Spleen (tissue), 11 donors: ENCODE measurements at regions not wholly inside any gene's neighbourhood (a gene's known extent, or its start where the extent isn't known, plus 50 kb on each side); places are given as distances from the start of the nearest gene placed in this dataset.
A peak's percentile ranks its signal among the peaks of the same experiment; 100 is the strongest.
"Not testable (repeated sequence)": the region's sequence is repeated elsewhere in the genome, so short reads cannot be mapped to it uniquely, and the experiment has no call there.

ENCODE experiments used
- DNase-seq: peaks from one replicate; pipeline ENCODE4 v3.0.0-alpha.2; 2020
- H3K27ac ChIP-seq, 8 donors: fragments of 200-600 bp; sonication (generic) in 7 of 8; 1 replicate in 4 of 8; 2 replicates in 4 of 8; pipeline versions ENCODE4 v1.5.0 to v1.8.0; 2016 to 2021; ENCODE audit warnings: inconsistent platforms in 4 of 8, mild to moderate bottlenecking in 4 of 8, moderate library complexity in 1 of 8
- H3K27me3 ChIP-seq, 7 donors: fragments of 200-600 bp; sonication (generic) in 6 of 7; replicated peaks in 1 of 7; 1 replicate in 4 of 7; 2 replicates in 3 of 7; pipeline versions ENCODE4 v1.5.0 to v1.8.0; 2016 to 2021; ENCODE audit warnings: inconsistent platforms in 3 of 7, mild to moderate bottlenecking in 1 of 7
- H3K36me3 ChIP-seq, 6 donors: fragments of 200-600 bp; sonication (generic) in 5 of 6; 1 replicate in 4 of 6; 2 replicates in 2 of 6; pipeline versions ENCODE4 v1.5.0 to v1.8.0; 2016 to 2021; ENCODE audit warnings: inconsistent platforms in 2 of 6
- H3K4me1 ChIP-seq, 6 donors: fragments of 200-600 bp; sonication (generic) in 5 of 6; 1 replicate in 3 of 6; 2 replicates in 3 of 6; pipeline versions ENCODE4 v1.5.0 to v1.8.0; 2016 to 2021; ENCODE audit warnings: inconsistent platforms in 3 of 6
- H3K4me3 ChIP-seq, 8 donors: fragments of 200-600 bp; sonication (generic) in 7 of 8; 1 replicate in 4 of 8; 2 replicates in 4 of 8; pipeline versions ENCODE4 v1.5.0 to v1.8.0; 2016 to 2021; ENCODE audit warnings: inconsistent platforms in 4 of 8, mild to moderate bottlenecking in 4 of 8, moderate library complexity in 2 of 8
- H3K9me3 ChIP-seq, 8 donors: fragments of 200-600 bp; sonication (generic) in 7 of 8; 1 replicate in 4 of 8; 2 replicates in 4 of 8; pipeline versions ENCODE4 v1.5.0 to v1.8.0; 2016 to 2021; ENCODE audit warnings: inconsistent platforms in 4 of 8
- WGBS, 5 donors: extraction: QIAGEN DNeasy Blood & Tissue Kit in 3 of 5; methylation state at CpG; one replicate each; pipeline versions ENCODE4 v1.1.5 to v1.1.7; 2013 to 2018; 5-methylcytosine and 5-hydroxymethylcytosine counted together
- intact Hi-C: fragments of 100-400 bp; cut with DNase I; formaldehyde crosslinking; loops from one replicate; pipeline ENCODE4 v1.15.0; 2023; ENCODE audit warnings: low total_unique reads
- donor health status: healthy with polysubstance abuse.
- donor health status: DM: no; HTN: no; CAD: no; lungs with moderate emphysema.
- donor health status: DM: no; HTN: no; CAD: no.
- donor health status: Bipolar disorder and iron deficiency.
- donor health status: healthy.
- donor health status: DM: no; HTN: no; CAD: no.
- donor health status: DM: yes; HTN: yes; CAD: no.

DNA sequence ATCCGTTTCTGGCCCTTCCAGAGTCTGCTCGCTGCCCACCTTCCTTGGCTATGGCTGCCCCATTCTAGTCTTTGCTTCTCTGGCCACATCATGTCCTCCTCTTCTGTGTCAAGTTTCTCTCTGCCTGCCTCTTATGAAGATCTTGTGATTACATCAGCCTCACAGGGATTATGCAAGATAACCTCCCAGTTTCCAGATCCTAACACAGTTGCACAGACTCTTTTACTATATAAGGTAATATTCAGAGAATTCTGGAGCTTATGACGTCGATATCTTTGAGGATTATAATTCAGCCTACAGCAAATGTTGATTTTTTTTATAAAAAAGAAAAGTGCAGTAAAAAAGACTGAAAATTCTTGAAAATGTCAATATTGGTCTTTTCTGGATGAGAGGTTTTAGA lies 97.2 kb upstream of the CRYM start:
- H3K4me1 ChIP-seq, H3K27me3 ChIP-seq, H3K27ac ChIP-seq, intact Hi-C loops, H3K9me3 ChIP-seq, H3K4me3 ChIP-seq, H3K36me3 ChIP-seq, DNase-seq: not testable (repeated sequence)
- 50 to 75% (median 61%) methylated on average over 2 of the region's 4 CpGs for WGBS, 5 donors

DNA sequence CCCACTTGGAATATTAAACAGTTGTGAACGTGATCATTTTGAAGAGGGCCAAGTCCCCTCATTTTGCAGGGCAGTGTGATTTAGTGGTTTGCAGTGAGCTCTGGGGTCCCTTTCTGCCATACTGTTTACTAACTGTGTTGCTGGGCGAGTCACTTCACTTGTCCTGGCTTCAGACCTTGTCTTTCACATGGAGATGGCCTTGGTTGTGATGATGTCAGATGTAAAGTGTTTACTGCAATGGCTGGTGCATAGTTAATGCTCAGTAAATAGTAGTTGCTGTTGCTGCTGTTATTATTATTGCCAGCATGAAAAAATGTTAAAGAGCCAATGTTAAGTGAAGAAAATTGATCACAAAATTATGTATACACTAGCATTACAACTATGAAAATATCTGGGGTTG lies 95.4 kb upstream of the CRYM start:
- H3K27me3 ChIP-seq, H3K36me3 ChIP-seq, intact Hi-C loops, H3K9me3 ChIP-seq, H3K4me1 ChIP-seq, H3K27ac ChIP-seq, H3K4me3 ChIP-seq: not testable (repeated sequence)
- 65 to 85% (median 80%) methylated on average over 2 of the region's 2 CpGs for WGBS, 5 donors
- DNase-seq, result peak; percentile 2

- H3K9me3 ChIP-seq, H3K27ac ChIP-seq, H3K27me3 ChIP-seq, H3K4me1 ChIP-seq, DNase-seq, H3K36me3 ChIP-seq, H3K4me3 ChIP-seq, intact Hi-C loops: not testable (repeated sequence)
- 83 to 88% (median 88%) methylated on average over 5 to 6 of the region's 7 CpGs for WGBS, 5 donors
These were observed 94.8 kb upstream of the CRYM start for GRCh38 chr16:21372862-21373261.

DNA sequence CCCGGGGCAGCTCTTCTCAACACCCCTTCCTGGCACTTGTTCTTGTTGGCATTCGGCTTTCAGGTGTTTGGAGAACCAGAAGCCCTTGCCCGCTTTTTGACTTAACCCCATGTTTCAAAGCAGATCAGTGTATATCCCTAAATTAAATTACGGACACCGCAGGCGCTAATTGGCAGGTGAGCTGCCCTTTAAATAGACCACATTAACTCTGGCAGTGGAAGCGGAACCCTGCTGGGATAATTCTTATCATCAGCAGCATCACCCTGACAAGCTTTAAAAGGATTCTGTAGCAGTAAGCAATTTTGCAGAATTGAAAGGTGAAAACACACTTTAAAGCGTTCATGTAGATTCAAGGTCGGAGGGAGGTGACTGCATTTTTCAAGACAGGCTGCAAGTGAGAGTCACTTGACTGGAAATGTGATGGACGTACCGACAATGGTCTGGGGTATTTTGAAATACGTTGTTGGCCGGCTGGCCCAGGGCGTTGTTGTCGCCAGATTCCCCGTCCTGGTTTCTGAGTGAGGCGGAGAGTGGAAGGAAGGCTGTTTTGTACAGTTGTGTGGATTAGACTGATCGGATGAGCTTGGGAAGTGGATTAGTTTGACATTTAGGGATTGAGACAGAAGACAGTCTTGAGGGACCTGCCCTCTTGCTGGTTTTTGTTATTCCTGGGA lies 94.2 kb upstream of the CRYM start:
- H3K4me1 ChIP-seq, intact Hi-C loops, H3K27me3 ChIP-seq, H3K36me3 ChIP-seq, H3K9me3 ChIP-seq, H3K27ac ChIP-seq, H3K4me3 ChIP-seq: not testable (repeated sequence)
- peak; percentile 9 for DNase-seq
- 85 to 92% (median 90%) methylated on average over 14 to 17 of the region's 18 CpGs for WGBS, 5 donors

GRCh38 chr16:21370791-21371190 lies 92.7 kb upstream of the CRYM start:
- intact Hi-C loops, H3K4me3 ChIP-seq, DNase-seq, H3K9me3 ChIP-seq, H3K36me3 ChIP-seq, H3K27me3 ChIP-seq, H3K27ac ChIP-seq: not testable (repeated sequence)
- H3K4me1 ChIP-seq, result peaks cover 0 to 14% (median 0%) of the 10 kb centered on the region in 6 donors
- WGBS, 5 donors, result 81 to 100% (median 90%) methylated on average over 3 to 5 of the region's 5 CpGs

DNA sequence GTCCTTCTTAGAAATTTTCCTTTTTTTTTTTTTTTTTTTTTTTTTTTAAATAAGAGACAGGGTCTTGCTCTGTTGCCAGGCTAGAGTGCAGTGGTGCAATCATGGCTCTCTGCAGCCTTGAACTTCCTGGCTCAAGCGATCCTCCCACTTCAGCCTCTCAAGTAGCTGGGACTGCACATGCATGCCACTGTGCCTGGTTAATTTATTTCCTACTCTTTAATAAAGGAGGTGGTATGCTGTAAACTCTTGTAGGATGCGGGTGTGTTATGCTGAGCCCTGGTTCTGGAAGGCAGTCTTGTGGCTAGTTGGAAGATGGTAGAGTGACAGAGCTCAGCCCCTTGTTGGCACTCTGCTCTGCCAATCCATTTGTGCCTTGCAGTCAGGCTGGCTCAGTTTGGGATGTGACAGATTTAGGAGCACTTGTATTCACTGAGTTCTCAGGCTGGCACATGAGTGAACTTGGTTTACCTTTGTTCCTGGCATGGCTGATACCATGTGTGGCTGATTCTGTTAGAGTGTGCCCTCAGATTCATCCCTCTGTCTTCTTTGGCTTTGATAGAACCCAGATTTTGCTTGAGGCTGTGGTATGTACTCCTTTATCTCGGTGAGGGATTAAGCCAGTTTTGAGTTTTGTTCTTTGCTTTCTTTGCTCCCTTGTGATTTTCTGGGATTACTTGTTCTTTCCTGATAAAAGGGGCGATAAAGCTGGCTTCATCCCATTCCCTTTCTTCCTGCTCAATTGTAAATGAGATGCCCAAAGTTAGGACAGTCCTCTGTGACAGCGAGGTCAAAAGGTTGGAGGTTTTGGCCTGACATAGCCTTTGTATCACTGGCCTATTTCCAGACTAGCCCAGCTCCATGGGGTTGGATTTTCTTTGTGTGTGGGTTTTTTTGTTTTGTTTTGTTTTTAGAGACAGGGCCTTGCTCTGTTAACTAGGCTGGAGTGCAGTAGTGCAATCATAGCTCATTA lies 91.2 kb upstream of the CRYM start:
- H3K4me3 ChIP-seq, H3K9me3 ChIP-seq, H3K36me3 ChIP-seq, H3K27ac ChIP-seq, H3K27me3 ChIP-seq, intact Hi-C loops: not testable (repeated sequence)
- WGBS, 5 donors, result 70 to 99% (median 90%) methylated on average over 4 of the region's 5 CpGs
- H3K4me1 ChIP-seq, result peaks cover 0 to 15% (median 0%) of the 10 kb centered on the region in 6 donors
- peak; percentile 7 for DNase-seq

- intact Hi-C loops, H3K4me3 ChIP-seq, DNase-seq, H3K9me3 ChIP-seq, H3K27me3 ChIP-seq, H3K36me3 ChIP-seq: not testable (repeated sequence)
- H3K27ac ChIP-seq, result peak overlapping the region in 3 of 8 donors; percentile 28 to 56 (median 44)
- peaks cover 0 to 26% (median 2%) of the 10 kb centered on the region in 6 donors for H3K4me1 ChIP-seq
- 58 to 71% (median 69%) methylated on average over 9 of the region's 9 CpGs for WGBS, 5 donors
These were observed 89.8 kb upstream of the CRYM start for GRCh38 chr16:21367733-21368421.

- H3K27ac ChIP-seq, intact Hi-C loops, H3K27me3 ChIP-seq, H3K4me3 ChIP-seq, H3K36me3 ChIP-seq, DNase-seq, H3K9me3 ChIP-seq: not testable (repeated sequence)
- 53 to 76% (median 56%) methylated on average over 2 of the region's 2 CpGs for WGBS, 5 donors
- peaks cover 0 to 35% (median 2%) of the 10 kb centered on the region in 6 donors for H3K4me1 ChIP-seq
These were observed 88.9 kb upstream of the CRYM start for GRCh38 chr16:21366998-21367397.

GRCh38 chr16:21365541-21365940 lies 87.5 kb upstream of the CRYM start:
- 62 to 71% (median 69%) methylated on average over 4 of the region's 4 CpGs for WGBS, 5 donors
- DNase-seq, intact Hi-C loops: not testable (repeated sequence)

GRCh38 chr16:21363550-21364223 lies 85.6 kb upstream of the CRYM start:
- H3K4me3 ChIP-seq, H3K36me3 ChIP-seq, H3K27me3 ChIP-seq, H3K9me3 ChIP-seq, DNase-seq, intact Hi-C loops: not testable (repeated sequence)
- WGBS, 5 donors, result 76 to 80% (median 77%) methylated on average over 10 of the region's 10 CpGs
- peak overlapping the region in 1 of 8 donors; percentile 14 for H3K27ac ChIP-seq
- peaks cover 0 to 64% (median 5%) of the 10 kb centered on the region in 6 donors for H3K4me1 ChIP-seq

More at GRCh38 chr16:21365541-21365940, 87.5 kb upstream of the CRYM start:
- H3K36me3 ChIP-seq, H3K27me3 ChIP-seq, H3K4me3 ChIP-seq, H3K27ac ChIP-seq, H3K9me3 ChIP-seq: not testable (repeated sequence)
- peaks cover 0 to 50% (median 2%) of the 10 kb centered on the region in 6 donors for H3K4me1 ChIP-seq
